ENCODE measurements at regions not wholly inside any gene's neighbourhood (a gene's known extent, or its start where the extent isn't known, plus 50 kb on each side); places are given as distances from the start of the nearest gene placed in this dataset.

DNA sequence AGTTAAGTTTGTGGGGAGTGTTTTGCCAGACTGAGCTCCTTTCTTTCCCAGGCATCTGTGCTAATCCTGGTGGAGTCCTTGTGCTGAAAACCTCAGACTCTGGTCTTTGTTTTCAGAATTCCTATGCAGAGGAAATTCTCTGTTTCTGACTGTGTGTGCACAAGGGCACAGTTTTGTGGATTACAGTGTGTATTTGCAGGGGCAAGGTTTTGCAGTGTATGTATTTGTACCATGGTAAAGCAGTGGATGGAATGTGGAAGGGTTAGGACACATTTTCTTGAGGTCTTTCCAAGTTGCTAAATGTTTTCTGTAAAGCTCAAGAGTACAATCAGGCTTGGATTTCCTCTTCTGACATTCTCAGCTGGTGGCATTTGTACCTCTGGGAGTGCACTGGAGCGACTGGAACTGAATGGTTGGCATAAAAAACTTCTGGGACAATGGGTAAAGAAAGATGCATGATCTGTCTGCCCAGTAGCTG is 139.5 kb upstream of the RND3 start:
- no peaks in the 10 kb centered on the region for H3K36me3 Mint-ChIP-seq
- H3K27me3 Mint-ChIP-seq (ENCODE audit: low read depth), result no peaks in the 10 kb centered on the region
- TF ChIP-seq, protein P1, sequence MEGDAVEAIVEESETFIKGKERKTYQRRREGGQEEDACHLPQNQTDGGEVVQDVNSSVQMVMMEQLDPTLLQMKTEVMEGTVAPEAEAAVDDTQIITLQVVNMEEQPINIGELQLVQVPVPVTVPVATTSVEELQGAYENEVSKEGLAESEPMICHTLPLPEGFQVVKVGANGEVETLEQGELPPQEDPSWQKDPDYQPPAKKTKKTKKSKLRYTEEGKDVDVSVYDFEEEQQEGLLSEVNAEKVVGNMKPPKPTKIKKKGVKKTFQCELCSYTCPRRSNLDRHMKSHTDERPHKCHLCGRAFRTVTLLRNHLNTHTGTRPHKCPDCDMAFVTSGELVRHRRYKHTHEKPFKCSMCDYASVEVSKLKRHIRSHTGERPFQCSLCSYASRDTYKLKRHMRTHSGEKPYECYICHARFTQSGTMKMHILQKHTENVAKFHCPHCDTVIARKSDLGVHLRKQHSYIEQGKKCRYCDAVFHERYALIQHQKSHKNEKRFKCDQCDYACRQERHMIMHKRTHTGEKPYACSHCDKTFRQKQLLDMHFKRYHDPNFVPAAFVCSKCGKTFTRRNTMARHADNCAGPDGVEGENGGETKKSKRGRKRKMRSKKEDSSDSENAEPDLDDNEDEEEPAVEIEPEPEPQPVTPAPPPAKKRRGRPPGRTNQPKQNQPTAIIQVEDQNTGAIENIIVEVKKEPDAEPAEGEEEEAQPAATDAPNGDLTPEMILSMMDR (IDR thresholded peaks at IDR 0.05; ENCODE audit: unreplicated experiment), result no peak
- H3K27ac Mint-ChIP-seq, result no peak overlapping the region
- DNase-seq (ENCODE audit: low spot score in 2 of 2, unreplicated experiment in 2 of 2), result no peak
- H3K4me3 Mint-ChIP-seq, result no peak overlapping the region
- peaks cover 9% of the 10 kb centered on the region for H3K4me1 Mint-ChIP-seq
- H3K9me3 Mint-ChIP-seq, result peaks cover 16% of the 10 kb centered on the region

DNA sequence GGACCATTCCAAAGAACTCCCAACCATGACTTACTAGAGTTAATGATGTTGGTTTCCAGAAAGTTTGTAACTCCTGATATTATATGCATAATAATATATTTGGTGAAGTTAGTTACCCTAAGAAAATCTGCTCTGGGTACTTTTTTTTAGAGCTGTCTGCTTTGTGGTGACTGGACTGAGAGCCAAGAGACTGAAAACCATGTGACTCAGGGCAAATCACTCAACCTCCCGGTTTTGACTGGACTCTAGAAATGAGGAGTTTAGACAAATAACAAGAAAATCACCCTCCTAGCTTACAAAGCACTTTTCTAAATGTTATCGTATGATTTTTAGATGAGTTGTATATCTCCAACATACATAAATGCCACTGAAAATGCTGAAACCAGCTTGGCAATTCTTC is 138.3 kb upstream of the RND3 start:
- no peak for DNase-seq (ENCODE audit: low spot score in 2 of 2, unreplicated experiment in 2 of 2)
- H3K27ac Mint-ChIP-seq, result no peak overlapping the region
- TF ChIP-seq, protein P1 (IDR thresholded peaks at IDR 0.05; ENCODE audit: unreplicated experiment), result no peak
- no peaks in the 10 kb centered on the region for H3K36me3 Mint-ChIP-seq
- no peak overlapping the region for H3K4me3 Mint-ChIP-seq
- H3K9me3 Mint-ChIP-seq, result peaks cover 17% of the 10 kb centered on the region
- no peaks in the 10 kb centered on the region for H3K27me3 Mint-ChIP-seq (ENCODE audit: low read depth)
- H3K4me1 Mint-ChIP-seq, result peaks cover 20% of the 10 kb centered on the region

DNA sequence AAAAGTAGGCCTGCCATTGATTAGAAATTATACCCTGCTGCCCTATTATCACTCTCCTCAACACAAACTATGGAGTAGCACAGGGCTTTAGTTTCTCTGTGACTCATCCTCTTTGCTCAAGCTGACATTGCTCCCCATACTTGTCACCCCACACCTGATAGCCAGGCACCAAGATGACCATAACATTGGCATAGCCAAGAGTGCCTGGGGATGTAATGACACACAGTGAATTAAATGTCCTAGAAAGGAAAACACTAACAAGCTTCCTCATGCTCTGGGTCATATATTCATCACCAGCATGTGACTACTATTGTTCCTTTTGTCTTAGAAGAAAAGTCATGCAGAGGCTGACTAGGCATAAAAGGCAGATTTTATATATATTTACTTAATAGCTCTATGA is 137.8 kb upstream of the RND3 start:
- DNase-seq (ENCODE audit: low spot score in 2 of 2, unreplicated experiment in 2 of 2), result no peak
- peaks cover 17% of the 10 kb centered on the region for H3K9me3 Mint-ChIP-seq
- no peak overlapping the region for H3K4me3 Mint-ChIP-seq
- H3K27ac Mint-ChIP-seq, result no peak overlapping the region
- TF ChIP-seq, protein P1 (IDR thresholded peaks at IDR 0.05; ENCODE audit: unreplicated experiment), result no peak
- no peaks in the 10 kb centered on the region for H3K27me3 Mint-ChIP-seq (ENCODE audit: low read depth)
- peaks cover 25% of the 10 kb centered on the region for H3K4me1 Mint-ChIP-seq
- H3K36me3 Mint-ChIP-seq, result no peaks in the 10 kb centered on the region

DNA sequence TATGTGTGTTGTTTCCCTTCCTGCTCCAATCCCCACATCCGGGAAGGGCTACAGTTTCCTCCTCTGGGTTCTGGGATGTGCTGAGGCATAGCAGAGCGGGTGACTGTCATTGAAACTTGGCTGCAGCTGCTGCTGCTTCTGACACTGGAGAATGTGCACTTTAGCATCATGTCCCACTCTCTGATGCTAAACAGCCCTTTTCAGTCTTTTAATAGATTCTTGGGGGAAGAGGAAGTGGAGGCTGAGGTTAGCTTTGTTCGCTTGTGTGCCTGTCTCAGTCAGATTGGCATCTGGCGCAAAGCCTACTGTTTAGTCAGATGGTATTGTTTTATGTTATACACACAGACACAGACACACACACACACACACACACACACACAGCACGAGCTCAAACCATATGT is 136.5 kb upstream of the RND3 start:
- Mint-ChIP-seq H3K4me3 (no peak overlapping the region), H3K4me1 (peaks cover 32% of the 10 kb centered on the region), H3K9me3 (peaks cover 11% of the 10 kb centered on the region), H3K27ac (no peak overlapping the region), H3K36me3 (no peaks in the 10 kb centered on the region), H3K27me3 (ENCODE audit: low read depth) (no peaks in the 10 kb centered on the region)
- DNase-seq (ENCODE audit: low spot score in 2 of 2, unreplicated experiment in 2 of 2), result no peak
- TF ChIP-seq, protein P1 (IDR thresholded peaks at IDR 0.05; ENCODE audit: unreplicated experiment), result no peak

DNA sequence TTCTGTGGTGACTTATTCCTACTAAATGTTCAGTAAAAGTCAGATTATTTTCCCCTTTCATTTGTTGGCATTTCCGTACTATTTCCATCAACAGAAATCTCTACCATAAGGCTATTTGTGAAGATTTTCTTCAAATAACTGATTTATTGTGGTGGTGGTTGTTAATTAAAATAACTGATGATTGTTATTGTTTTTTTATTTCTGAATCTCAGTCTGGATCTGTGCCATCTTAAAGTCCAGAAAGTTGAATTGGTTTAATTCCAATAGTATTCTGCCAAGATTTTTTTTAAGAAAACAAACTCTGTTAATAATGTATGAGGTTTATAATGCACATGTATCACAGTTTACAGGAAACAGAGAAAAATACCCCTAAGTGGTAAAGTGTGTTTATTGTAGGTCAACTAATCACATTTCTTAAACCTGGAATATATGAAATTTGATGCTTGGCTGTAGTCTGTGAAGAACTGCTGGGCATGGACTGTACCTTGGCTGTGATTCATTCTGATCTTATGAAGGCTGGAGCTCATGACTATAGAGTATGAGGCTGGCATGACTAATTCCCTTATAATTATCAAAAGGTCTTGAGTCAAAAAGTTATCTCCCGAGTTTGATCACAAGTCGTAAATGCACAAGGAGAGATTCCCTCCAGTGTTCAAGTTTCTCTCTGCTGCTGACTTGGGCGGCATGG is 134.2 kb upstream of the RND3 start:
- no peaks in the 10 kb centered on the region for H3K27me3 Mint-ChIP-seq (ENCODE audit: low read depth)
- TF ChIP-seq, protein P1 (IDR thresholded peaks at IDR 0.05; ENCODE audit: unreplicated experiment), result no peak
- H3K27ac Mint-ChIP-seq, result peak overlapping the region; percentile 37
- no peak for DNase-seq (ENCODE audit: low spot score in 2 of 2, unreplicated experiment in 2 of 2)
- peaks cover 47% of the 10 kb centered on the region for H3K4me1 Mint-ChIP-seq
- H3K4me3 Mint-ChIP-seq, result no peak overlapping the region
- H3K36me3 Mint-ChIP-seq, result no peaks in the 10 kb centered on the region
- H3K9me3 Mint-ChIP-seq, result peaks cover 11% of the 10 kb centered on the region

Measured in mesothelial cell of epicardium (in vitro differentiated cells).